ENCODE measurements at regions not wholly inside any gene's neighbourhood (a gene's known extent, or its start where the extent isn't known, plus 50 kb on each side); places are given as distances from the start of the nearest gene placed in this dataset.
A peak's percentile ranks its signal among the peaks of the same experiment; 100 is the strongest.

- intact Hi-C loops (cut with DNase I; ENCODE audit: low total_unique reads): no loop called here
- H3K4me1 ChIP-seq: no peaks in the 10 kb centered on the region
- no peak for DNase-seq
These were observed 332.2 kb downstream of the TMEM167A start for GRCh38 chr5:82745016-82745415.

GRCh38 chr5:82738681-82739269, 338.4 kb downstream of the TMEM167A start:
- H3K4me3 ChIP-seq: no peak overlapping the region
- H3K4me1 ChIP-seq: no peaks in the 10 kb centered on the region
- intact Hi-C loops (cut with DNase I; ENCODE audit: low total_unique reads): no loop called here
- DNase-seq: no peak
- no peak overlapping the region for H3K27ac ChIP-seq
- H3K9me3 ChIP-seq: no peaks in the 10 kb centered on the region
- TF ChIP-seq, protein P1, sequence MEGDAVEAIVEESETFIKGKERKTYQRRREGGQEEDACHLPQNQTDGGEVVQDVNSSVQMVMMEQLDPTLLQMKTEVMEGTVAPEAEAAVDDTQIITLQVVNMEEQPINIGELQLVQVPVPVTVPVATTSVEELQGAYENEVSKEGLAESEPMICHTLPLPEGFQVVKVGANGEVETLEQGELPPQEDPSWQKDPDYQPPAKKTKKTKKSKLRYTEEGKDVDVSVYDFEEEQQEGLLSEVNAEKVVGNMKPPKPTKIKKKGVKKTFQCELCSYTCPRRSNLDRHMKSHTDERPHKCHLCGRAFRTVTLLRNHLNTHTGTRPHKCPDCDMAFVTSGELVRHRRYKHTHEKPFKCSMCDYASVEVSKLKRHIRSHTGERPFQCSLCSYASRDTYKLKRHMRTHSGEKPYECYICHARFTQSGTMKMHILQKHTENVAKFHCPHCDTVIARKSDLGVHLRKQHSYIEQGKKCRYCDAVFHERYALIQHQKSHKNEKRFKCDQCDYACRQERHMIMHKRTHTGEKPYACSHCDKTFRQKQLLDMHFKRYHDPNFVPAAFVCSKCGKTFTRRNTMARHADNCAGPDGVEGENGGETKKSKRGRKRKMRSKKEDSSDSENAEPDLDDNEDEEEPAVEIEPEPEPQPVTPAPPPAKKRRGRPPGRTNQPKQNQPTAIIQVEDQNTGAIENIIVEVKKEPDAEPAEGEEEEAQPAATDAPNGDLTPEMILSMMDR (IDR thresholded peaks at IDR 0.05): no peak
- TF ChIP-seq POLR2A (IDR thresholded peaks at IDR 0.05): no peak
- H3K27me3 ChIP-seq: no peaks in the 10 kb centered on the region
- no peaks in the 10 kb centered on the region for H3K36me3 ChIP-seq

More at GRCh38 chr5:82745016-82745415, 332.2 kb downstream of the TMEM167A start:
- Histone ChIP-seq H3K36me3 (no peaks in the 10 kb centered on the region), H3K9me3 (no peaks in the 10 kb centered on the region), H3K27ac (no peak overlapping the region), H3K4me3 (no peak overlapping the region), H3K27me3 (no peaks in the 10 kb centered on the region)
- TF ChIP-seq POLR2A (IDR thresholded peaks at IDR 0.05): no peak
- TF ChIP-seq, protein P1 (IDR thresholded peaks at IDR 0.05): no peak

DNA sequence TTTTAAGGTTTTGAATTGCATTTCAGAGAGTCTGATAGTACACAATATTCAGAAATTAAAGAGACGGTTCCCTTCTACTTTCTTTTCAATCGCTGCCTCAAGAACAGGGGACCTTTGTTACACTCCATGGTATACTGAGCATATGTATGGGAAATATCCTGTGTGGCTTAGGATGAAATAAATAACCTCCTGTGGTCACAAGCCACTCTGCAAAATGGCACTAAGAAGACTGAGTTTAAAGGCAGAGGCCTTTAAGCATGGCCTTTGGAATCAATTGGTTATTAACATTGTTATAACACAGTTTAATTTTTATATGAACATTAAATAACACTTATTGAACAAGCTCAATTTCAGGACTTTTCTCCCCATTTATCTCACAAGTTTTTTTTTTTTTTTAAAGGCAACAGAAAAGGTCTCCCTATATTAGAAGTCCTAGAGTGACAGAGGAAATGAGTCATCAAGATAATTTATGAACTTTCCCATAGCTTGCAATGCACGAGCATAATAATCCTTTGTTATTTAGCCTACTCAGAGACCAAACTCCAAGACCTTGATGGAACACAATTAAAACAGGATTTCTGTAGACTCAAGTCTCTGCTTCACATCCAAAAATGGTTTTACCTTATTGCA, 341.9 kb downstream of the TMEM167A start:
- peak overlapping the region in 1 of 2 donors; percentile 44 for H3K27ac ChIP-seq
- H3K9me3 ChIP-seq: no peaks in the 10 kb centered on the region
- no peaks in the 10 kb centered on the region for H3K27me3 ChIP-seq
- no peak overlapping the region for H3K4me3 ChIP-seq
- H3K4me1 ChIP-seq: no peaks in the 10 kb centered on the region
- H3K36me3 ChIP-seq: no peaks in the 10 kb centered on the region
- TF ChIP-seq, protein P1 (IDR thresholded peaks at IDR 0.05): no peak
- no peak for TF ChIP-seq POLR2A (IDR thresholded peaks at IDR 0.05)
- intact Hi-C loops (cut with DNase I; ENCODE audit: low total_unique reads): no loop called here
- DNase-seq: no peak

GRCh38 chr5:82734347-82734746, 342.8 kb downstream of the TMEM167A start:
- Histone ChIP-seq H3K4me3 (no peak overlapping the region), H3K4me1 (no peaks in the 10 kb centered on the region), H3K9me3 (no peaks in the 10 kb centered on the region), H3K36me3 (no peaks in the 10 kb centered on the region), H3K27me3 (no peaks in the 10 kb centered on the region), H3K27ac (peak overlapping the region in 1 of 2 donors; percentile 50)
- no peak for TF ChIP-seq POLR2A (IDR thresholded peaks at IDR 0.05)
- TF ChIP-seq, protein P1 (IDR thresholded peaks at IDR 0.05): no peak
- intact Hi-C loops (cut with DNase I; ENCODE audit: low total_unique reads): no loop called here
- peak; percentile 30 to 31 for DNase-seq

- Histone ChIP-seq H3K36me3 (no peaks in the 10 kb centered on the region), H3K4me3 (no peak overlapping the region), H3K4me1 (no peaks in the 10 kb centered on the region), H3K27me3 (no peaks in the 10 kb centered on the region), H3K27ac (no peak overlapping the region), H3K9me3 (no peaks in the 10 kb centered on the region)
- intact Hi-C loops (cut with DNase I; ENCODE audit: low total_unique reads): no loop called here
- DNase-seq: no peak
- TF ChIP-seq POLR2A (IDR thresholded peaks at IDR 0.05): no peak
- TF ChIP-seq, protein P1 (IDR thresholded peaks at IDR 0.05): no peak
These were observed 346.3 kb downstream of the TMEM167A start for GRCh38 chr5:82730913-82731312.

Measured in uterus (tissue), 3 donors.